OCI-LY1 (cell line): ENCODE measurements at regions not wholly inside any gene's neighbourhood (a gene's known extent, or its start where the extent isn't known, plus 50 kb on each side); places are given as distances from the start of the nearest gene placed in this dataset.

Source experiments
- EZH2 ChIP-seq: fragments of 200-600 bp; sonication (generic), shearing (Covaris generic); IDR thresholded peaks from 2 replicates; pipeline ENCODE4 v1.8.0; 2017; ENCODE audit warnings: borderline replicate concordance, mixed run types, mild to moderate bottlenecking, antibody characterized with exemption, low read length, moderate library complexity, mixed read lengths
- TF ChIP-seq, protein P1 (sequence below): fragments of 200-600 bp; sonication (generic), shearing (Covaris generic); IDR thresholded peaks from 2 replicates; pipeline ENCODE4 v1.5.1; 2017; ENCODE audit warnings: mild to moderate bottlenecking, antibody characterized with exemption, low read length, moderate library complexity, mixed read lengths

DNA sequence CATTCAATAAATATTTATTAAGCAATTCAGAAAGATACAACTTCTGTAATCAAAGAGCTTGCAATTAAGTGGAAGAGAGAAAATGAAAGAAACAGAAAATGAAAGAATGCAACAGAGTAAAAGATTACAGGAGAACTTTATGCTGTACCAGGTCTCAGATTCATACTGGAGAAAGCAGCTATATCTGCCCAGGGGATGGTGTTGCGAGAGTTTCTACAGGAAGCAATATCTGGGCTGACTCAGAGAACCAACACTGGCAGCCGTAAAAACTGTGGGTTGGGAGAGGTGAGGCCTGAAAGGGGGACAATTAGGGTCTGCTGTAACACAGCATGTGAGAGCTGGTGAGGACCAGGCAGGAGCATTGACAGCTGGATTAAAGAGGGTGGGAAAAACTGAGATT lies 256.7 kb upstream of the TCF21 start:
- TF ChIP-seq, protein P1, sequence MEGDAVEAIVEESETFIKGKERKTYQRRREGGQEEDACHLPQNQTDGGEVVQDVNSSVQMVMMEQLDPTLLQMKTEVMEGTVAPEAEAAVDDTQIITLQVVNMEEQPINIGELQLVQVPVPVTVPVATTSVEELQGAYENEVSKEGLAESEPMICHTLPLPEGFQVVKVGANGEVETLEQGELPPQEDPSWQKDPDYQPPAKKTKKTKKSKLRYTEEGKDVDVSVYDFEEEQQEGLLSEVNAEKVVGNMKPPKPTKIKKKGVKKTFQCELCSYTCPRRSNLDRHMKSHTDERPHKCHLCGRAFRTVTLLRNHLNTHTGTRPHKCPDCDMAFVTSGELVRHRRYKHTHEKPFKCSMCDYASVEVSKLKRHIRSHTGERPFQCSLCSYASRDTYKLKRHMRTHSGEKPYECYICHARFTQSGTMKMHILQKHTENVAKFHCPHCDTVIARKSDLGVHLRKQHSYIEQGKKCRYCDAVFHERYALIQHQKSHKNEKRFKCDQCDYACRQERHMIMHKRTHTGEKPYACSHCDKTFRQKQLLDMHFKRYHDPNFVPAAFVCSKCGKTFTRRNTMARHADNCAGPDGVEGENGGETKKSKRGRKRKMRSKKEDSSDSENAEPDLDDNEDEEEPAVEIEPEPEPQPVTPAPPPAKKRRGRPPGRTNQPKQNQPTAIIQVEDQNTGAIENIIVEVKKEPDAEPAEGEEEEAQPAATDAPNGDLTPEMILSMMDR: no peak
- no peak for TF ChIP-seq EZH2
